ENCODE measurements at regions not wholly inside any gene's neighbourhood (a gene's known extent, or its start where the extent isn't known, plus 50 kb on each side); places are given as distances from the start of the nearest gene placed in this dataset.
A peak's percentile ranks its signal among the peaks of the same experiment; 100 is the strongest.
"Not testable (repeated sequence)": the region's sequence is repeated elsewhere in the genome, so short reads cannot be mapped to it uniquely, and the experiment has no call there.

DNA sequence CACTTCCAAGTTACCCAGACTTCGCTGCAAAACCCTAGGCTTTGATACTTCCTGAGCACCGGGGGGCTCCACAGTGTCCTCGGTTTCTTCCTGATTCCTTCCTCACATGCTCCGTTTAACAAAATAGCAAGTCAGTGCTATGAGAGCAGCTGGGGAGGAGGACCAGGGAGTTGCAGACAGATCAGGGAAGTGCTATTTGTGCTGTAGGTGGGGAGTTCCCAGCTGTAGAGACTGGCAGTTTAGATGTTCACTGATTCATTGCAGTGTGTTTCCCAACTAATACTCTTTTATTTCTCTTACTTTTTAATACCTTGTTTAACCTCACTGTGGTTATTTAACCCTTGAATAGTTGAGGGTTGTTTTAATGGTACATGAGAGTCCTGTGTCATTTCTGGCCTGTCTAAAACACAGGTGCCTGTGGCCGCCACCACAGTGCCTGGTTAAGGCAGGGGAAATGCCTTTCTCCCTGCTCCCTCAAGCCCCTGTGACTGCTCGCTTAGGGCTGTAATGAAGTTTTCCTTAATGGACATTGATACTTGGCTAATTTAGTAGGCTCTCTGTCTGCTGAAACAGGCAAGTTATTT, 113.5 kb downstream of the GOLGA6L22 start:
- ATAC-seq (ENCODE audit: insufficient read depth, low FRiP score) = not testable (repeated sequence)

DNA sequence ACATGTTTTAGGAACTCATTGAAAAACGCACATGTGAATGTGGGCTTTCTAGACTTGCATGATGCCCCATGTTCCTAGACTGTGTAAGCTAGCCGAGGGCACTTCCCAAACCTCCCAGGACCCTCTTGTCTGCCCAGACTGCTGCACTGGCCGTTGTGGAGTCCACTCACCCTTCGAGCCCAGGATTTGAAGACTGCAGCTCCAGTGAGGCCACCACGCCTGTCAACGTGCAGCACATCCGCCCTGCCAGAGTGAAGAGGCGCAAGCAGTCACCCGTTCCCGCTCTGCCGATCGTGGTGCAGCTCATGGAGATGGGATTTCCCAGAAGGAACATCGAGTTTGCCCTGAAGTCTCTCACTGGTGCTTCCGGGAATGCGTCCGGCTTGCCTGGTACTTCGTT, 114.1 kb downstream of the GOLGA6L22 start:
- not testable (repeated sequence) for DNase-seq; H3K9me3 ChIP-seq (ENCODE audit: control insufficient read depth in 4 of 4, insufficient read depth in 3 of 4, low read length in 3 of 4); H3K27me3 ChIP-seq (ENCODE audit: control insufficient read depth in 3 of 3, insufficient read depth in 3 of 3, low read length in 2 of 3); ATAC-seq (ENCODE audit: insufficient read depth, low FRiP score); H3K4me1 ChIP-seq (ENCODE audit: control insufficient read depth in 5 of 5, insufficient read depth in 5 of 5, low read length in 5 of 5); H3K27ac ChIP-seq (ENCODE audit: low read depth in 1 of 2, low read length in 1 of 2); H3K36me3 ChIP-seq (ENCODE audit: control insufficient read depth in 4 of 4, insufficient read depth in 4 of 4, low read length in 4 of 4); H3K9ac ChIP-seq (ENCODE audit: insufficient read depth in 1 of 2, low read length in 2 of 2); H3K4me3 ChIP-seq
- WGBS, 2 donors = 87 to 97% methylated on average over 17 of the region's 17 CpGs

More for the DNA sequence above, 113.5 kb downstream of the GOLGA6L22 start:
- H3K9ac ChIP-seq (ENCODE audit: insufficient read depth in 1 of 2, low read length in 2 of 2); H3K27ac ChIP-seq (ENCODE audit: low read depth in 1 of 2, low read length in 1 of 2); DNase-seq; H3K9me3 ChIP-seq (ENCODE audit: control insufficient read depth in 4 of 4, insufficient read depth in 3 of 4, low read length in 3 of 4); H3K4me1 ChIP-seq (ENCODE audit: control insufficient read depth in 5 of 5, insufficient read depth in 5 of 5, low read length in 5 of 5); H3K4me3 ChIP-seq; H3K27me3 ChIP-seq (ENCODE audit: control insufficient read depth in 3 of 3, insufficient read depth in 3 of 3, low read length in 2 of 3); H3K36me3 ChIP-seq (ENCODE audit: control insufficient read depth in 4 of 4, insufficient read depth in 4 of 4, low read length in 4 of 4): not testable (repeated sequence)
- 72 to 75% methylated on average over 3 of the region's 6 CpGs for WGBS, 2 donors

DNA sequence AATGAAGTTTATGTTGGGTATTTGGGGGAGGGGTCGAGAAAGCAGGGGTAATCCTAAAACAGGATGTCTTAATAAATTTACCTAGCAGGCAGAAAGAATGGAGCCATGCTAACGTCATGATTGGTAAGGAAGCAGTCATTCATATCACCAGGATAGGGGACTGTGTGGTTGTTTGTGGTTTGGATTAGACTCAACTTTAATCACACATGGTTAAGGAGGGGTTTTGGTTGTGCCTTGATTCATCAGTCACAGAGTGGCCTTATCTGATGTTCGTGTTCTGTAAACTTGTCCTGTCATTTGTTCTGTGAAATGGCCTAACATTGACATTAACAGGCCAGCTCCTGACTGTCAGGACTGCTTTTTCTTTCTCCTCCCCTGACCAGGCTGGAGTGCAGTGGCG, 119.1 kb downstream of the GOLGA6L22 start:
- H3K27ac ChIP-seq (ENCODE audit: low read depth in 1 of 2, low read length in 1 of 2); H3K36me3 ChIP-seq (ENCODE audit: control insufficient read depth in 4 of 4, insufficient read depth in 4 of 4, low read length in 4 of 4); H3K27me3 ChIP-seq (ENCODE audit: control insufficient read depth in 3 of 3, insufficient read depth in 3 of 3, low read length in 2 of 3); DNase-seq; H3K9me3 ChIP-seq (ENCODE audit: control insufficient read depth in 4 of 4, insufficient read depth in 3 of 4, low read length in 3 of 4); ATAC-seq (ENCODE audit: insufficient read depth, low FRiP score); H3K9ac ChIP-seq (ENCODE audit: insufficient read depth in 1 of 2, low read length in 2 of 2); H3K4me1 ChIP-seq (ENCODE audit: control insufficient read depth in 5 of 5, insufficient read depth in 5 of 5, low read length in 5 of 5); H3K4me3 ChIP-seq: not testable (repeated sequence)
- WGBS, 2 donors = 100% methylated on average over 1 of the region's 4 CpGs

DNA sequence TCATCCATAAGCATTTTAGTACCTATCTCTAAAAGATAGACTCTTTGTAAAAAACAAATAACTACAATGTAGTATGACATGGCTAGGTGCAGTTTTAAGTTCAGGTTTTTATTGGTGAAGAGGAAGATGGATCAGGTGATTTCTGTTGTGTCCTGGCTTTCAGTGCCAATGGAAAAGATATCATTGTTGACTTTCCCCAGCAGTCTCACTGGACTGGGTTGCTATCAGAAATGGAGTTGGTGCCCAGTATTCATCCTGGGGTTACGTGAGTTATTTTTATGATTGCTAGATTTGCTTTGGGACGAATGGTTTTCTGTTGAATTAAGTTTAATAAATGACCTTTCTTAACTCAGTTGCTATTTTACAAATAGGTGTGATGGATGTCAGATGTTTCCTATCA, 120.5 kb downstream of the GOLGA6L22 start:
- H3K4me1 ChIP-seq (ENCODE audit: control insufficient read depth in 5 of 5, insufficient read depth in 5 of 5, low read length in 5 of 5); H3K4me3 ChIP-seq; H3K27me3 ChIP-seq (ENCODE audit: control insufficient read depth in 3 of 3, insufficient read depth in 3 of 3, low read length in 2 of 3); H3K36me3 ChIP-seq (ENCODE audit: control insufficient read depth in 4 of 4, insufficient read depth in 4 of 4, low read length in 4 of 4); DNase-seq; ATAC-seq (ENCODE audit: insufficient read depth, low FRiP score); H3K9ac ChIP-seq (ENCODE audit: insufficient read depth in 1 of 2, low read length in 2 of 2); H3K27ac ChIP-seq (ENCODE audit: low read depth in 1 of 2, low read length in 1 of 2); H3K9me3 ChIP-seq (ENCODE audit: control insufficient read depth in 4 of 4, insufficient read depth in 3 of 4, low read length in 3 of 4): not testable (repeated sequence)
- WGBS, 2 donors = no CpG with 5 or more reads among the region's 2 CpGs

DNA sequence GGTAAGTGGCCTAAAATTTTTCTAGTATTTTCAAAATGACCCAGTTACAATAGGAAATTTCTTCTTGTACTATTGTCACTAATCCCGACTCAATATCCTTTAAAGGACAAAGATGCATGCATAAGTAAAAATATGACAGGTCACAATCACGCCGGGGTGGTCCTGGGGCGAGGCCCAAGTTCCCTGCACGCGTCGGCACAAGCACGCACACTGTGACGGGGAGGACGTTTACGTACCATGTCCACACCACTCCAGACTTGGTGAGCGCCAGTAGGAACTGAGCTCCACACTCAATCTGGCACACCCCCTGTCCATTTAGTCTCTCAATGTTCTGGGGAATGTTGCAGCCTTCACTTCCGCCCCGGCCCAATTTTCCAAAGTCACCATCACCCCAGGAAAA, 128.7 kb downstream of the GOLGA6L22 start:
- not testable (repeated sequence) for DNase-seq; H3K4me1 ChIP-seq (ENCODE audit: control insufficient read depth in 5 of 5, insufficient read depth in 5 of 5, low read length in 5 of 5); H3K9me3 ChIP-seq (ENCODE audit: control insufficient read depth in 4 of 4, insufficient read depth in 3 of 4, low read length in 3 of 4); H3K27ac ChIP-seq (ENCODE audit: low read depth in 1 of 2, low read length in 1 of 2); H3K36me3 ChIP-seq (ENCODE audit: control insufficient read depth in 4 of 4, insufficient read depth in 4 of 4, low read length in 4 of 4); ATAC-seq (ENCODE audit: insufficient read depth, low FRiP score); H3K27me3 ChIP-seq (ENCODE audit: control insufficient read depth in 3 of 3, insufficient read depth in 3 of 3, low read length in 2 of 3); H3K9ac ChIP-seq (ENCODE audit: insufficient read depth in 1 of 2, low read length in 2 of 2); H3K4me3 ChIP-seq
- 95 to 98% methylated on average over 10 to 11 of the region's 14 CpGs for WGBS, 2 donors

DNA sequence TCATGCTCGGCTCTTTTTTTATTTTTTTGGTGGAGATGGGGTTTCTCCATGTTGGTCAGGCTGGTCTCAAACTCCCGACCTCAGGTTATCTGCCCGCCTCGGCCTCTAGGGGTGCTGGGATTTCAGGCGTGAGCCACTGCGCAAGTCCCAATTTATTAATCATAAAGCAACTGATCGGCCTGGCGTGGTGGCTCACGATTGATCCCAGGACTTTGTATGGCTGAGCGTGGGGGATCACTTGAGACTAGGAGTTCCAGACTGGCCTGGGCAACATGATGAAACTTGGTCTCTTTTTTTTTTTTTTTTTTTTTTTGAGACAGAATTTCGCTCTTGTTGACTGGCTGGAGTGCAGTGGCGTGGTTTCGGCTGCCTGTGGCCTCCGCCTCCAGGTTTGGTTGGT, 139.8 kb downstream of the GOLGA6L22 start:
- not testable (repeated sequence) for H3K27me3 ChIP-seq (ENCODE audit: control insufficient read depth in 3 of 3, insufficient read depth in 3 of 3, low read length in 2 of 3); H3K27ac ChIP-seq (ENCODE audit: low read depth in 1 of 2, low read length in 1 of 2); H3K4me1 ChIP-seq (ENCODE audit: control insufficient read depth in 5 of 5, insufficient read depth in 5 of 5, low read length in 5 of 5); H3K9ac ChIP-seq (ENCODE audit: insufficient read depth in 1 of 2, low read length in 2 of 2); H3K36me3 ChIP-seq (ENCODE audit: control insufficient read depth in 4 of 4, insufficient read depth in 4 of 4, low read length in 4 of 4); DNase-seq; ATAC-seq (ENCODE audit: insufficient read depth, low FRiP score); H3K4me3 ChIP-seq; H3K9me3 ChIP-seq (ENCODE audit: control insufficient read depth in 4 of 4, insufficient read depth in 3 of 4, low read length in 3 of 4)
- 93 to 96% methylated on average over 10 to 11 of the region's 14 CpGs for WGBS, 2 donors

DNA sequence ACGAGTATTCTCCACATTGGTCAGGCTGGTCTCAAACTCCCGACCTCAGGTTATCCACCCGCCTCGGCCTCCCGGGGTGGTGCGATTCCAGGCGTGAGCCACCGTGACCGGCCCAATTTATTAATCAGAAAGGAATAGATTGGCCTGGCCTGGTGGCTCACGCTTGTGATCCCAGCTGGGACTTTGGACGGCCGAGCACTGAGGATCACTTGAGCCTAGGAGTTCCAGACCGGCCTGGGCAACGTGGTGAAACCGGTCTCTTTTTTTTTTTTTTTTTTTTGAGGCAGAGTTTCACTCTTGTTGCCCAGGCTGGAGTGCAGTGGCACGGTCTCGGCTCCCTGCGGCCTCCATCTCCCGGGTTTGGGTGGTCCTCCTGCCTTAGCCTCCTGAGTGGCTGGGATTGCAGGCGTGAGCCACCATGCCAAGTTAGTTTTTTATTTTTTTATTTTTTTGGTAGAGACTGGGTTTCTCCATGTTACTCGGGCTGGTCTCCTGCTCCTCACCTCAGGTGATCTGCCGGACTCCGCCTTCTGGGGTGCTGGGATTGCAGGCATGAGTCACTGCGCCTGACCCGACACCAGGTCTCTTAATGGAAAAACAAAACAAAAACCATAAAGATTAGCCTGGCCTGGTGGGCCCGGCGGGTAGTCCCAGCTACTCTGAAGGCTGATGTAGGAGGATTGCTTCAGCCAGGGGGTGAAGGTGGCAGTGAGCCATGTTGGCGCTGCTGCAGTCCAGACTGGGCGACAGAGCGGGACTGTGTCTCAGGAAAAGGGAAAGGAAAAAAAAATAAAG, 141.0 kb downstream of the GOLGA6L22 start:
- H3K27ac ChIP-seq (ENCODE audit: low read depth in 1 of 2, low read length in 1 of 2); H3K36me3 ChIP-seq (ENCODE audit: control insufficient read depth in 4 of 4, insufficient read depth in 4 of 4, low read length in 4 of 4); H3K4me1 ChIP-seq (ENCODE audit: control insufficient read depth in 5 of 5, insufficient read depth in 5 of 5, low read length in 5 of 5); H3K9me3 ChIP-seq (ENCODE audit: control insufficient read depth in 4 of 4, insufficient read depth in 3 of 4, low read length in 3 of 4); ATAC-seq (ENCODE audit: insufficient read depth, low FRiP score); H3K9ac ChIP-seq (ENCODE audit: insufficient read depth in 1 of 2, low read length in 2 of 2); H3K4me3 ChIP-seq; H3K27me3 ChIP-seq (ENCODE audit: control insufficient read depth in 3 of 3, insufficient read depth in 3 of 3, low read length in 2 of 3): not testable (repeated sequence)
- peak in 1 of 3 donors; percentile 3 for DNase-seq
- 94 to 95% methylated on average over 29 to 30 of the region's 30 CpGs for WGBS, 2 donors

DNA sequence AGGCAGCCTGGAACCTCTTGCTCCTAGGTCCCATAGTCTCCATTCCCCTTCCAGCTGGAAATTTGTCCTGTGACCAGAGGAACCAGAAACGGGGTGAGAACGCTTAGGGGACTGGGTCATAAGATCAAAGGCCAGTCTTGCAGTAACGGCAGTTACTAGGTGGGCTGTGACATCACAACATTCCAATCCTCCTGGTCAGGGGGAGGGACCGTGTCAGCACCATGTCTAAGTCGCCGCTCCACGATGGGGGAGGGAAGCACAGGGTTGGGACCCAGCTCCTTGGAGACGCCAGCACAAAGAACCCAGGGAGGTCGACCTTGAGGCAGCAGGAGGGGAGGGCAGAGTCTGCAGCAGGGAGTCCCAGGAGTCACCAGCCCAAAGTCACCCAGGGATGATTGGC, 158.3 kb downstream of the GOLGA6L22 start:
- WGBS, 2 donors = 77% methylated on average over 8 to 9 of the region's 9 CpGs

More for the DNA sequence above, 158.3 kb downstream of the GOLGA6L22 start:
- H3K4me3 ChIP-seq; H3K36me3 ChIP-seq (ENCODE audit: control insufficient read depth in 4 of 4, insufficient read depth in 4 of 4, low read length in 4 of 4); H3K27me3 ChIP-seq (ENCODE audit: control insufficient read depth in 3 of 3, insufficient read depth in 3 of 3, low read length in 2 of 3); DNase-seq; H3K9me3 ChIP-seq (ENCODE audit: control insufficient read depth in 4 of 4, insufficient read depth in 3 of 4, low read length in 3 of 4); H3K4me1 ChIP-seq (ENCODE audit: control insufficient read depth in 5 of 5, insufficient read depth in 5 of 5, low read length in 5 of 5); H3K27ac ChIP-seq (ENCODE audit: low read depth in 1 of 2, low read length in 1 of 2); ATAC-seq (ENCODE audit: insufficient read depth, low FRiP score); H3K9ac ChIP-seq (ENCODE audit: insufficient read depth in 1 of 2, low read length in 2 of 2): not testable (repeated sequence)

All from lung (tissue), 9 donors.